ENCODE measurements at regions not wholly inside any gene's neighbourhood (a gene's known extent, or its start where the extent isn't known, plus 50 kb on each side); places are given as distances from the start of the nearest gene placed in this dataset.

GRCh38 chr4:24166501-24166900 lies 276.7 kb upstream of the PPARGC1A start:
- Histone ChIP-seq H4K8ac (ENCODE audit: extremely low read depth, insufficient read depth, low read length) (no peak overlapping the region), H2BK20ac (ENCODE audit: low read length) (no peak overlapping the region), H3K4me3 (ENCODE audit: extremely low read depth in 1 of 4, insufficient read depth in 2 of 4, low read depth in 3 of 4, low read length in 4 of 4) (no peak overlapping the region), H2BK15ac (ENCODE audit: low read length) (no peak overlapping the region), H3K36me3 (ENCODE audit: control insufficient read depth in 2 of 4, insufficient read depth in 4 of 4, low read length in 3 of 4) (no peaks in the 10 kb centered on the region), H3K23ac (ENCODE audit: insufficient read length) (no peak overlapping the region), H4K20me1 (replicated peaks in 1 of 2; ENCODE audit: control insufficient read depth in 1 of 2, insufficient read depth in 2 of 2, low read length in 2 of 2) (no peaks in the 10 kb centered on the region), H2AFZ (ENCODE audit: low read length) (no peak overlapping the region), H3K14ac (ENCODE audit: insufficient read length) (no peak overlapping the region), H3K79me2 (ENCODE audit: control insufficient read depth in 1 of 2, insufficient read depth in 2 of 2, low read length in 2 of 2) (no peaks in the 10 kb centered on the region), H2BK5ac (ENCODE audit: low read depth, low read length) (no peak overlapping the region), H3K23me2 (ENCODE audit: low read depth, low read length) (no peaks in the 10 kb centered on the region), H3K9me3 (ENCODE audit: insufficient read depth in 2 of 2, low read depth in 1 of 2, low read length in 1 of 2) (no peaks in the 10 kb centered on the region), H4K91ac (replicated peaks; ENCODE audit: insufficient read length, low read length) (no peak overlapping the region), H2BK120ac (replicated peaks; ENCODE audit: low read depth, low read length) (no peak overlapping the region), H3K56ac (replicated peaks; ENCODE audit: insufficient read length, low read depth, low read length) (no peak overlapping the region), H3K4ac (replicated peaks; ENCODE audit: insufficient read length, low read depth, low read length) (no peak overlapping the region), H3K18ac (ENCODE audit: extremely low read depth, low read length) (no peak overlapping the region), H3K27me3 (replicated peaks in 1 of 4; ENCODE audit: control insufficient read depth in 3 of 4, extremely low read depth in 1 of 4, insufficient read depth in 3 of 4, low read length in 3 of 4) (no peaks in the 10 kb centered on the region), H3K79me1 (ENCODE audit: low read depth, low read length) (no peaks in the 10 kb centered on the region), H2BK12ac (ENCODE audit: low read depth, low read length) (no peak overlapping the region), H3K9ac (replicated peaks in 1 of 4; ENCODE audit: extremely low read depth in 1 of 4, low read depth in 3 of 4, low read length in 3 of 4) (no peak overlapping the region), H3K4me1 (replicated peaks in 1 of 4; ENCODE audit: control insufficient read depth in 3 of 4, insufficient read depth in 4 of 4, low read length in 3 of 4) (no peaks in the 10 kb centered on the region), H2AK5ac (ENCODE audit: low read depth, low read length) (no peak overlapping the region), H3K27ac (ENCODE audit: low read depth, low read length) (no peak overlapping the region), H3K4me2 (ENCODE audit: insufficient read depth in 1 of 2, low read depth in 2 of 2, low read length in 2 of 2) (no peak overlapping the region), H4K5ac (ENCODE audit: insufficient read length, low read depth, low read length) (no peak overlapping the region)
- POLR2A ChIA-PET (ENCODE audit: partially characterized antibody), result no interaction called here
- no peak for DNase-seq (ENCODE audit: low read depth in 1 of 2, low spot score in 2 of 2)
- TF ChIP-seq SUZ12 (IDR thresholded peaks at IDR 0.05; ENCODE audit: low read length) (no peak), GTF2F1 (IDR thresholded peaks at IDR 0.05; ENCODE audit: borderline replicate concordance, low read depth, low read length) (no peak)
- CTCF ChIA-PET (ENCODE audit: partially characterized antibody), result no interaction called here
- FAIRE-seq, result no peak
- 100% methylated on average over 1 of the region's 1 CpG; no CpG with 5 or more reads in 1 of the 2 experiments for WGBS, 2 experiments (ENCODE audit: extremely low coverage in 1 of 2, insufficient coverage in 1 of 2, insufficient read length in 1 of 2, insufficient replicate concordance in 2 of 2, low coverage in 1 of 2, low lambda C conversion rate in 2 of 2, missing lambda C conversion rate in 1 of 2)
